ENCODE measurements at regions not wholly inside any gene's neighbourhood (a gene's known extent, or its start where the extent isn't known, plus 50 kb on each side); places are given as distances from the start of the nearest gene placed in this dataset.

DNA sequence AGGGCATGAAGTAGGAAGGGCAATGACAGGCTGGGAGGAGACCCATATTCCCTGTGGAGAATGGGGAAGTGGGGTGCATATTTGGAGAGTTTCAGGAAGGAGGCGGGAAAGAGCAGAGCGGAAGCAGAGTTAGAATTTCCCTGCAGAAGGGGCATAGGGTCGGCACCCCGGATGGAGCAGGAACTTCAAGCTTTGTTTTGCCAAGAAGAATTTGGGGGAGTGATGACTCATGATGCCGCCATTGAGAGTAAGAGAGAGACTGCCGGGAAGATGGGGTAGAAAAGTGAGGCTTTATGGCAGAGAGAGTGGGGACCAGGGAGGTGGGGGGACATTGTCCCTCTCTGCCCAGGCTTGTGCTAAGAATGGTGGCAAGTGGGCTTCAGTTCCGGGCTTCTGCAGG is 50.3 kb upstream of the EPB41L1 start:
- TF ChIP-seq, protein P1, sequence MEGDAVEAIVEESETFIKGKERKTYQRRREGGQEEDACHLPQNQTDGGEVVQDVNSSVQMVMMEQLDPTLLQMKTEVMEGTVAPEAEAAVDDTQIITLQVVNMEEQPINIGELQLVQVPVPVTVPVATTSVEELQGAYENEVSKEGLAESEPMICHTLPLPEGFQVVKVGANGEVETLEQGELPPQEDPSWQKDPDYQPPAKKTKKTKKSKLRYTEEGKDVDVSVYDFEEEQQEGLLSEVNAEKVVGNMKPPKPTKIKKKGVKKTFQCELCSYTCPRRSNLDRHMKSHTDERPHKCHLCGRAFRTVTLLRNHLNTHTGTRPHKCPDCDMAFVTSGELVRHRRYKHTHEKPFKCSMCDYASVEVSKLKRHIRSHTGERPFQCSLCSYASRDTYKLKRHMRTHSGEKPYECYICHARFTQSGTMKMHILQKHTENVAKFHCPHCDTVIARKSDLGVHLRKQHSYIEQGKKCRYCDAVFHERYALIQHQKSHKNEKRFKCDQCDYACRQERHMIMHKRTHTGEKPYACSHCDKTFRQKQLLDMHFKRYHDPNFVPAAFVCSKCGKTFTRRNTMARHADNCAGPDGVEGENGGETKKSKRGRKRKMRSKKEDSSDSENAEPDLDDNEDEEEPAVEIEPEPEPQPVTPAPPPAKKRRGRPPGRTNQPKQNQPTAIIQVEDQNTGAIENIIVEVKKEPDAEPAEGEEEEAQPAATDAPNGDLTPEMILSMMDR (conservative IDR thresholded peaks at IDR 0.05; ENCODE audit: low read length): no peak
- H3K4me3 ChIP-seq (ENCODE audit: low read length): no peak overlapping the region
- no peak for DNase-seq (ENCODE audit: low read depth)

Data from AG10803 (cell line).